ENCODE measurements at regions not wholly inside any gene's neighbourhood (a gene's known extent, or its start where the extent isn't known, plus 50 kb on each side); places are given as distances from the start of the nearest gene placed in this dataset.

DNA sequence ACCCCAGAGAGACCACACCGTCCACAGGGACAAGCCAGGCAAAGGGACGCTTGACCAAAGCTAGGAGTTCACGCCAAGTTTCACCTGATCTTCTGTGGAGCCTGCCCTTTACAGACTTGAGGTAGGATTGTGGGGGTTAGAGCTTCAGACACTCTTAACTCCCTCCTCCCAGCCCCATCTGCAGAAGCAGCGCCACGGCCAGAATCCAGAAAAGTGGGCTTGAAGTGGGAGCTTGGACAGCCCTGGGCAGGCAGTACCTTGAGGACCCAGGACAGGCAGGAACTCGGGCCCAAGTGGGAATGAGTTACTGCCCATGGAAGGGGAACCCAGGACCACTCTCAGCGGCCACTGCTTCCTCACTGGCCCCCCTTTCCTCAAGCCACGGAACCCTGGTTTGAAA, 695.9 kb downstream of the TBC1D22A start:
- TF ChIP-seq, protein P1, sequence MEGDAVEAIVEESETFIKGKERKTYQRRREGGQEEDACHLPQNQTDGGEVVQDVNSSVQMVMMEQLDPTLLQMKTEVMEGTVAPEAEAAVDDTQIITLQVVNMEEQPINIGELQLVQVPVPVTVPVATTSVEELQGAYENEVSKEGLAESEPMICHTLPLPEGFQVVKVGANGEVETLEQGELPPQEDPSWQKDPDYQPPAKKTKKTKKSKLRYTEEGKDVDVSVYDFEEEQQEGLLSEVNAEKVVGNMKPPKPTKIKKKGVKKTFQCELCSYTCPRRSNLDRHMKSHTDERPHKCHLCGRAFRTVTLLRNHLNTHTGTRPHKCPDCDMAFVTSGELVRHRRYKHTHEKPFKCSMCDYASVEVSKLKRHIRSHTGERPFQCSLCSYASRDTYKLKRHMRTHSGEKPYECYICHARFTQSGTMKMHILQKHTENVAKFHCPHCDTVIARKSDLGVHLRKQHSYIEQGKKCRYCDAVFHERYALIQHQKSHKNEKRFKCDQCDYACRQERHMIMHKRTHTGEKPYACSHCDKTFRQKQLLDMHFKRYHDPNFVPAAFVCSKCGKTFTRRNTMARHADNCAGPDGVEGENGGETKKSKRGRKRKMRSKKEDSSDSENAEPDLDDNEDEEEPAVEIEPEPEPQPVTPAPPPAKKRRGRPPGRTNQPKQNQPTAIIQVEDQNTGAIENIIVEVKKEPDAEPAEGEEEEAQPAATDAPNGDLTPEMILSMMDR (IDR thresholded peaks at IDR 0.05): no peak
- TF ChIP-seq ZFX (IDR thresholded peaks at IDR 0.05; ENCODE audit: borderline replicate concordance): no peak
- no peak overlapping the region for H3K27ac ChIP-seq

DNA sequence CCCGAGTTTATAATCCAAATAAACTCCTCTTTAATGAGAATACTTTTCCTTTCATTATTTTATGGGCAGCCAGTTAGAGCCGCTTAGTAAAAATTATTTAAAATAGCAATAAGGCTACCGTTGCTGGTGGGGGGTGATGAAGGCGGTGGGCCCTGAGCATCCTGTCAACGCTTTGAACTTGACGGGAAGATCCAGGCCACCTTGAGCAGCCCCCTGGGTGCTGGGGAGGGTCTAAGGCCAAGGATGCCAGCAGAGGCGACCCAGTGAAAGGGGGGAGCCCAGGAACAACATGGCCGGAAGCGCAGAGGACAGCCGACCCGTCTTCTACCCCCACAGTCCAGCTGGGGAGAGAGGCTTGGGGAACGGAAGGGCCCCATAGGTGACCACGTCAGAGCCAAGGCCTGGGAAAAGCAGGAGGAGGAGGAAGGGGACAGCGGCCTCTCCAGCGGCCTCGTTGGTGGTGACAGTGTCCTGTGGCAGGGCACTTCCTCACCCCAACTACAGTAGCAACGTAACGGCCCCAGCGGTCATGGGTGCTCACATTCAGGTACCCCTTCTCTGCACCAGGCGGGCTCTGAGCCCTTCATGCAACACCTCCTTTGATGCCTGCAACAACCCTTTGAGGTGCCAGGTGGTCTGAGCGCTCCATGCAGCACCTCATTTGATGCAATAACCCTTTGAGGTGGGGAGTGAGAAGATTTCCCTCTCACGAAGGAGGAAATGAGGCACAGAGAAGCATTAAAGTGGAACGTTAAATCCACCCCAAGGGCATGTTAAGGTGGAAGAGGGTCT, 695.3 kb downstream of the TBC1D22A start:
- TF ChIP-seq, protein P1 (IDR thresholded peaks at IDR 0.05): no peak
- H3K27ac ChIP-seq: no peak overlapping the region

DNA sequence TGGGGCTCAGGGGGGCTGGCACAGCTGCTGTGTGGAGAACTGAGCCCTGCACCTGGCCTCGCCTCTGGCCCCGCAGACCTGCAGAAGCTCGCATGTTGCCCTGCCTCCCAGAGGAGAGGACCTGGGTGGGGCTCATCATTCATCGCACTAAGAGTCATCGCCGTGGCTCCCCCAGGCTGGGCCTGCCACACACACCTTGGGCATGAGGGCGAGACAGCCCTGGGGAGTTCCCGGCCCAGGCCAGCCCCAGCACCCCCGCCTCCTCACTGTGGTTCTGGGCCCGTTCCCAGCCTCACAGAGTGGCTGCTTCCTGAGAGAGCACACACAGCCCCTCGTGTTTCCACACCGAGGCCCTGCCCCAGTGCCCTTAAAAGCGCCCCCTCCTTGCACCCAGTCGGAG, 694.6 kb downstream of the TBC1D22A start:
- no peak for TF ChIP-seq ZFX (IDR thresholded peaks at IDR 0.05; ENCODE audit: borderline replicate concordance)
- TF ChIP-seq, protein P1 (IDR thresholded peaks at IDR 0.05): no peak

DNA sequence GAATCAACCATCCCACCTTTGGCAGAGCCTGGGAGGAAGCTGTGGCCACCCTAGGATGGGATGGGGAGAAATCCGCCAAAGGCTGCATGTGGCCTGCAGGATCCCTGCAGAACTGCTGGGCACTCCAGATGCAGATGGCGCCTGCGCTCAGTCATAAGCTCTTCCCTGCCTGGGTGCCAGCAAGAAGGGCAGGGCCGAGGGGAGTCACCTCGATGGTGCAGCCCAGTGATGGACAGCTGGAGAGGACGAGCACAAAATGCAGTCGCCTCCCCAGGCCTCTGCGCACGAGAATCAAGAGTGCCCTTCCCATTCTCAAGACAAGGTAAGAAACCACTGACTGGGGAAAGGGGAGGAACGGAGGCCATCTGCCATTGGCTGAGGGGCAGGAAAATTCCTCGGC, 693.6 kb downstream of the TBC1D22A start:
- no peak overlapping the region for H3K27ac ChIP-seq
- TF ChIP-seq, protein P1 (IDR thresholded peaks at IDR 0.05): no peak
- no peak for TF ChIP-seq ZFX (IDR thresholded peaks at IDR 0.05; ENCODE audit: borderline replicate concordance)

More for the DNA sequence above, 694.6 kb downstream of the TBC1D22A start:
- H3K27ac ChIP-seq: no peak overlapping the region

DNA sequence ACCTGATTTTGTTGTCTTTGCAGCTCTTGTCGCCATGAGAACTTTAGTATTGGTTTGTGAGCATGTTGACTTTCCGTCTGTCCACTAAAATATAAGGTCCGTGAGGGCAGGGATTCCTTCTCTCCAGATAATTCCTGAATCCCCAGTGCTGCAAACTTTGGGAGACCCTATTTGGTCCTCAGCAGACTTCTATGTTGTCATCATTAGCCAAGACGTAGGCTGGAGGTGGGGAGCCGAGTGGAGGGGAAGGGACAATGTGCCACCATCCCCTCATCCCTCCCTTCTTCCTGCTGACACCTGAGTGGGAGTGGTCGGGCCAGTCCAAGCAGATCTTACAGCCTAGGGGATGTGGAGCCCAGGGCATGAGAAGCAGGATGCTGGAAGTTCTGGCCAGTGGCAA, 690.6 kb downstream of the TBC1D22A start:
- TF ChIP-seq, protein P1 (IDR thresholded peaks at IDR 0.05): no peak
- TF ChIP-seq ZFX (IDR thresholded peaks at IDR 0.05; ENCODE audit: borderline replicate concordance): no peak

DNA sequence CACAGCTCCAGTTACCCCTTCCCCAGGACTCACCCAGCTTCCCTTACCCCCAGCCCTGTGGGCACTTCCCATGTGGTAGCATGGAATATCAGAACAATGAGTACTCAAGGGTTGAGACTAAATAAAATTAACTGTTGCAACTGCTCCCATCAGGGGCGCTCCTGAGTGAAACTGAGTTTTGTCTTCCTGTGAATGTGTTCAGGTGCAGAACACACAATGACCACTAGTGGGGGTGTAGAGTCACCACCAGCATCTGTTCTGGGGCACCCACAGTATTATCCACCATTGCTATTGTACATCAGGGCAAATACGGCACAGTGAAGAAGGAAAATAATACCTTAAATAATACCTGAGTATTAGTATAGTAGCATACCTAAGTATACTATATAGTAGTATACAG, 689.7 kb downstream of the TBC1D22A start:
- no peak overlapping the region for H3K27ac ChIP-seq
- TF ChIP-seq, protein P1 (IDR thresholded peaks at IDR 0.05): peak; percentile 70
- no peak for TF ChIP-seq ZFX (IDR thresholded peaks at IDR 0.05; ENCODE audit: borderline replicate concordance)

More for the DNA sequence above, 690.6 kb downstream of the TBC1D22A start:
- H3K27ac ChIP-seq: no peak overlapping the region

DNA sequence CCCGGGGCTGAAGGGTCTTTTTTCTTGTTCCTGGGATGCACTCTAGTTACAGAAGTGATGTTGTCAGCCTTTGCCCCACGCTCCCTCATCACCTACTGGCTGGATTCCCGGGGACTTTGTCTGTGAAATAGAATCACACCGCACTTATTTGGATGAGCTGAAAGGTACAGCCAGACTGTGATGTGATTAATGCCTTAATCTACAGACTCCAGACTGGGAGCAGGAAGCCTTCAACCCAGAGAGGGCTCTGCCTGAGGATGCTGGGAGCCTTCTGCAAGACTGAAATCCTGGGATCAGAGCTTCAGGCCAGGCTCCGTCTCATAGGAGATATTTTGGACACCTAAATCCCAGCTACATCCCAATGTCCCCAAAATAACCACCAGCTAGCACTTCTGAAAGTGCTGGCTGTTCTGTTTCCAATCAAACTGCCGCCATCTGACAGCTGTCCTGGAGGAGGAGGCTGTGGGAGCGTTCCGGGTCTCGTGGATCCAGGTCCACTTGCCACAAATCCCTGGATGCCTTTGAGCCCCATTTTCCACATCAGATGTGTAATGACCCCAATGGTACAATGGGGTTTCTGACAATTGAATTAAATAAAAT, 688.5 kb downstream of the TBC1D22A start:
- no peak overlapping the region for H3K27ac ChIP-seq
- TF ChIP-seq, protein P1 (IDR thresholded peaks at IDR 0.05): no peak
- no peak for TF ChIP-seq ZFX (IDR thresholded peaks at IDR 0.05; ENCODE audit: borderline replicate concordance)
